ENCODE measurements at regions not wholly inside any gene's neighbourhood (a gene's known extent, or its start where the extent isn't known, plus 50 kb on each side); places are given as distances from the start of the nearest gene placed in this dataset.

- TF ChIP-seq ZNF70 (CRISPR knock-in tag; IDR thresholded peaks at IDR 0.05) (no peak), PATZ1 (CRISPR knock-in tag; IDR thresholded peaks at IDR 0.05; ENCODE audit: borderline replicate concordance) (no peak), ARNTL (CRISPR knock-in tag; IDR thresholded peaks at IDR 0.05; ENCODE audit: borderline replicate concordance, low read depth) (no peak)
Observed at GRCh38 chr21:35436899-35437298, 387.8 kb upstream of the RUNX1 start.

Data from SK-N-SH treated with all-trans-retinoic acid at 6 μM for 48 hours (cell line).